ENCODE measurements at regions not wholly inside any gene's neighbourhood (a gene's known extent, or its start where the extent isn't known, plus 50 kb on each side); places are given as distances from the start of the nearest gene placed in this dataset.

DNA sequence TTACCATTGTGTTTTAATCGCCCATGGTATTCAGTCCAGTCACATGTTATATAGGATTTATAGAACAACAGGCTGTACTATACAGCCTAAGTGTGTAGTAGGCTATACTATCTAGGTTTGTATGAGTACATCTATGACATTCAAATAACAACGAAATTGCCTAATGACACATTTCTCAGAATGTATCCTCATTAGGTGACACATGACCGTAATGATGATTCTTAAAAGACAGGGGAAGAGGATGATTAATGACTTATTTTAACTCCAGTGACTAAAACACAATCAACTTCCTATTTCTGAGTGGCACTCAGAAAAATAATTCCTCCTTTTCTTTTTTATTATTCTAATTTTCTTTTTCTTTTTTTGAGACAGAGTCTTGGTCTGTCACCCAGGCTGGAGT lies 63.0 kb upstream of the ACSL3 start:
- no peak for DNase-seq (ENCODE audit: low read depth)

DNA sequence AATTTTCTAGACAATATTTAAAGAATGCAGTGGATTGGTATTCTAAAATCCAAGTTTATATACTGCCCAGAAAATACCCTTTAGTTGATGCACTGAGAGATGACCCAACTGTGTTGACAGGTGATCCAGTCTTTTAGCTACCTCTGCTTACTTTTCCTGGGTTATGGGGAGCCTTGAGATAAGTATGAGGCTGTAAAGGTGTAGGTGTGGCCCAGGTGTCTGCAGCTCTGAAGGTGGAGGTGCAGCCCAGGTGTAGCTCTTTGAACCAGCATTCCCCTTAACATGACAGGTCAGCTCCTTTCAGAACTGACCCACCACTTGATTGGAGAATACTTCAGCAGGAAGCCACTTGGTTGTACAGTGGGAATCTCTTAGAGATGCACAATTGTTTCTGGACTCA lies 62.3 kb upstream of the ACSL3 start:
- no peak for DNase-seq (ENCODE audit: low read depth)

DNA sequence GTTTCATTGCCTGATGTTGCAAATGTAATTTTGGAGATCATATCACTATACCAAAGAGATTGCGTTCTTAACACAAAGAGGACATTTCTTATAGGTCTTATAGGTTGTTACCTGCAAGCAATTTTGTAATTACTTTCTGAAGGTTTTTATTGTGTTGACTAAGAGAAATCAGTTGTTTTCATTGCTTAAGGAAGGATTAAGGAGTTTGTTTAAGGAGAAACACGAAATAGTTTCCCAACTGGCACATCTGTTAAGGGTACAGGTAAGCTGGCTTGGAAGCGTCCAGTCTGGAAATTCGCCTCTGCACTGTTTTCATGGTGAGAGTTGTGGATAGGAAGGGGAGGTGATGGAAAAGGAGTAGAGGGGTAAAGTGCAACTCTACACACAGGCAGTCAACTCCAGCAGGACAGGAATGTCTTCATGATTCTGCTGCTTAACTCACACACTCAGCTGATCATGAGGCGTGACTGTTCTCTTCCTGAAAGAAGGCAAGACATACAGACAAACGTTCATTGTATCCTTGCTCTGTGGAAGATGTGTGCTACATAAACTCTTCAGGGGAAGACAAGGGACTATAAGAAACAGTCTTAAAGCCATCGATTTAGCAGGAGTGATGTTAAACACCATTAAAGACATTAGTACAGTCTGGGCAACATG lies 61.4 kb upstream of the ACSL3 start:
- no peak for DNase-seq (ENCODE audit: low read depth)

DNA sequence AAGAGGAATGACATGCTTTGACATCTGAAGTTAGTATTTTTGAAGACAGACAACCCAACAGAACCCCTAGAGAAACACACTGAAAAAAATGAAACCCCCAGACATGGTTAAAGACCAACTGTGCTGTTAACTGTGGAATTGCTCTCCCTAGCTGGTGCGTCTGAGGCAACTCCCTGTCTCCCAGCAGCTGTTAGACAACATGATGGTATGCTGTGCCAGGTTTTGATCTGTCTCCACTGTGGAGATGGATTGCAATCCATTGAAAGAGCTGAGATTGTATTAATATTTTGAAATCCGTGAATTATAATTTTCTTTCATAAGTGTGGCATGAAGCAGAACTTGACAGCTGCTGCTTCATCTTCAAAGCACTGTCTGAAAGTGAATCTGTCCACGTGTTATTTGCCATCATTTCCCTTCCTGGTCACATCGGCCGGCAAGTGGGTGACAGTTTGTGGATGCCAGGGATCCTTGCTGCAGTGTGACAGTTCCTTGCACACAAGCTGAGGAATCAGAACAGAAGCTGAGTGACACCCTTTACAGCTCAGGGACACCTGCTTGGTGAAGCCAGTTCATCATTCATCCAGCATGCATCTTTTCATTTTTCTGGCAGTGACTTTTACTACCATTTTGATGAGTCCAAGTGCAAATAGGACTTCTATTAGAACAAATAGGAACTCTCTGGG lies 58.2 kb upstream of the ACSL3 start:
- no peak for DNase-seq (ENCODE audit: low read depth)

DNA sequence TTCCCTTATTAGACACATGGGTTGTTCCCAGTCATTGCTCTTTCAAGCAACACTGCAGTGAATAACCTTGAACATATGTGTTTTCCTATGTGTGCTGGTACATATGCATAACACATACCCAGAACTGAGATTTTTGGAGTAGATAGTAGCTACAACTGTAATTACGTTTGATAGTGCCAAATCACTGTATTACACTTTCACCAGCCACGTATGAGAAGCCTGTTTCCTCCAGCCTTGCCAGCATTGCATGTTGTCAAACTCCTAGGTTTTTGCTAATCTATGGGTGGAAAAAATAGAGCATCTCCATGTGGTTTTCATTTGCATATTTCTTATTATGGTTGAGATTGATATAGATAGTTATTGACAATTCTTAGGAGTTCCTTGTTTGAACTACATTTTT lies 56.5 kb upstream of the ACSL3 start:
- DNase-seq (ENCODE audit: low read depth) = no peak

DNA sequence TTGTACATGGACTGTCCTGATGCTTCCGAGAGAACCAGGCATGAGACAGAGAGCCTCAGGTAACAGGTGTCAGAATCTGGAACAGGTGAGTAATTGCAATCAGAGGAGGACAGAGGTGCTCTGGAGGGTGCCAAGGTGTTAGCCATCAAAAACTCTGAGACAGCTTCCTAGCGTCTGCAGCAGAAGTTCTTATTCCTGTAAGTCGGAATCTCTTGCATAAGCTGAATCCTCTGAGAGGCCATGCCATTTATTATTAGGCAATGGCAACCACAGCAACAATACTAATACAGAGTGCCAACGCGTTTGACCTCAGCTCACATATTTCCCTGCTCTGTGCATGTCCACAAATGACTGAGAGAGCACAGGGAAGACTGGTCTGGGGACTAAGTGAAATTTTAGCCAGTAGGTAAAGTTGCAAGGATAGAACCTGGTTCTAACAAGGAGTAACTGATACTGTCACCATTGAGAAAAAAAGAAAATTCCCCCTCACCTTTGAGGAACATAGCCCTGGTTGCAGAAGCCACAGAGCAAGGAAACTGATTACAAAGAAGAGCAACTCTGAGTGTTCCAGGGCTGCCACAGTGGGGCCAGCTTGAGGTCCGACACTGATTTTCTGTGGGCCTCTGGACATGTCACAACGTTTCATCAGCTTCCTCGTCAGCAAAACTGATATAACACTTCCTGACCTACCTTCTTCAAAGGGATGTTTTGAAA lies 55.1 kb upstream of the ACSL3 start:
- DNase-seq (ENCODE audit: low read depth) = no peak

DNA sequence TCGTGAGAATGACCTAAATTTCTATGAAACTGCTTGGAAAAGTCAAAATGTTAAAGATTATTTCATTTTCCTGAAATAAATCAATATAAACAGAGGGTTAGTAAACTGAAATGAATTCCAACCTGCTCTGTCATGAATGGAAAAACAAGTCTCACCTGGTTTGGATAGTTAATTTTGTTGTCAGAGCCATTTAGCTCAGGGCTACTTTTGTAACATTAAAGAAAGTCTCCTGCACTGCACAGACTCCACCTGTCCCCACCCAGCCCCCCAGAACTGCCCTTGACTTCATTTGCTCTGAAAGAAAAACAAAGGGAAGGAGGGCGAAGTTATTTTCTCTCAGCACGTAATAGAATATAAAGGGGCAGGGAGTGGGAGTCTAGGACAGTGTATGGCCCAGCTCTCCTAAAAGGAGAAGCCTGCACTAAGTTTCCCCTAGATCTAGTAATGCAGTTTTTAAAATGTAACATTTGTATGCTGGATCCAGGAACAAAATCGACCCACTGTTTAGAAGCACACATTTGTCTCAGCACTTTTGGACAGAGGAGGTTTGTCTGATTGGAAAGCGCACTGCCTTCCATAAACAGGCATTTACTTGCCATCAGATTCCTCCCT lies 54.2 kb upstream of the ACSL3 start:
- DNase-seq (ENCODE audit: low read depth) = no peak

DNA sequence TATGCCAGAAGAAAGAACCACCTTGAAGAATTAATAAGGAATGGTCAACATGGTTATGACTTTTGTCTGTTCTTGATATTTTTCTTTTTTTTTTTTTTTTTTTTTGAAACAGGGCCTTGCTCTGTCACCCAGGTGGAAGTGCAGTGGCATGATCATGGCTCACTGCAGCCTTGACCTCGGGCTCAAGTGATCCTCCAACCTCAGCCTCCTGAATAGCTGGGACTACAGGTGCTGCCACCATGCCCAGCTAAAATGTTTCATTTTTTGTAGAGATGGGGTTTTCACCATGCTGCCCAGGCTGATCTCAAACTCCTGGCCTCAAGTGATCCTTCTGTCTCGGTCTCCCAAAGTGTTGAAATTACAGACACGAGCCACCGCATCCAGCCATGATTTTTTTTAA lies 53.4 kb upstream of the ACSL3 start:
- DNase-seq (ENCODE audit: low read depth) = no peak

DNA sequence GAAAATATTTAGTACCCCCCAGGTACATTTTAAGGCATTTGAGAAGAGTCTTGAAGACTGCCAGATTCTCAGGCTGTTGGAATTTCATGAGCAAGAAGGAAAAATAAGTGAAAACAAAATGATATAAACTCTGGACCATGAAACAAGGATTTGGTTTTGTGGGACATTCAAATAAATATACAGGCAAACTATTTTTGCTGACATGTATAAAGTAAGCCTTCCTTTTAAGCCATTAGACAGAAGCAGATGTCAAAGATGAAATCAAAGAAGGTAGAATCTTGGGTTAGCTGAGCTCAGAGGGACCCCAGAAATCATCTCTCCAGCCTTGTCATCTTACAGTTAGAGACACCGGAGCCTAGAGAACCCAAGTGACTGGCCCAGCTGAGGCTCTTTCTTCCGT lies 51.3 kb upstream of the ACSL3 start:
- no peak for DNase-seq (ENCODE audit: low read depth)

DNA sequence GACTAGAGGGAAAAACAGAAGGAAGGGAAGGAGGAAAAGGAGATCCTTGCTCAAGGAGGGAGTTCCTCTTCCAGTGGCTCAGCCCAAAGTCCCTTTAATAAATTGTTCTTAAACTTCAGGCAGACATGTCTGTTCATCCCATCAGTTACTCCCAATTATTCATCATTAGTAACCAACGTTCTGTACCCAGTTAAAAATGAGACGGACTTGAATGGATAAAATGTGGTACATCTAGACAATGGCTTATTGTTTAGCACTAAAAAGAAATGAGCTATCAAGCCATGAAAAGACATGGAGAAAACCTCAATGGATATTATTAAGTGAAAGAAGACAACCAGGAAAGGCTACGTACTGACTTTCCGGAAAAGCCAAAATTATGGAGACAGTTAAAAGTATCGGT lies 50.8 kb upstream of the ACSL3 start:
- no peak for DNase-seq (ENCODE audit: low read depth)

Data from HS-27A (cell line).